Vagina (tissue), 2 donors: ENCODE measurements at regions not wholly inside any gene's neighbourhood (a gene's known extent, or its start where the extent isn't known, plus 50 kb on each side); places are given as distances from the start of the nearest gene placed in this dataset.
A peak's percentile ranks its signal among the peaks of the same experiment; 100 is the strongest.
"Not testable (repeated sequence)": the region's sequence is repeated elsewhere in the genome, so short reads cannot be mapped to it uniquely, and the experiment has no call there.

Experiments used
- DNase-seq, 2 donors: peaks; one replicate each; pipeline ENCODE4 v3.0.0-alpha.2; 2017; ENCODE audit errors: extremely low spot score in 2 of 2
- H3K27ac ChIP-seq: fragments of 200-600 bp; sonication (generic); one replicate; pipeline ENCODE4 v1.5.1; 2019
- H3K27me3 ChIP-seq: fragments of 200-600 bp; sonication (generic); one replicate; pipeline ENCODE4 v1.5.1; 2019
- H3K36me3 ChIP-seq, 2 donors: fragments of 200-600 bp; sonication (generic); one replicate each; pipeline ENCODE4 v1.5.1; 2017 to 2019
- H3K4me1 ChIP-seq: fragments of 200-600 bp; sonication (generic); one replicate; pipeline ENCODE4 v1.5.1; 2019
- H3K4me3 ChIP-seq, 2 donors: fragments of 200-600 bp; sonication (generic); 1 replicate in 1 of 2; 2 replicates in 1 of 2; pipeline ENCODE4 v1.5.1; 2016 to 2019
- H3K9me3 ChIP-seq: fragments of 200-600 bp; sonication (generic); one replicate; pipeline ENCODE4 v1.5.1; 2019
- POLR2A ChIP-seq, 2 donors: fragments of 450-650 bp; IDR thresholded peaks; one replicate each; pipeline ENCODE4 v1.6.1; 2017; ENCODE audit warnings: antibody characterized with exemption in 2 of 2, mild to moderate bottlenecking in 2 of 2, moderate library complexity in 2 of 2
- POLR2AphosphoS5 ChIP-seq, 2 donors: sonication (generic); formaldehyde crosslinking; IDR thresholded peaks; one replicate each; pipeline ENCODE4 v1.9.0; 2017; ENCODE audit warnings: antibody characterized with exemption in 2 of 2, mild to moderate bottlenecking in 2 of 2, low read depth in 1 of 2; ENCODE audit not compliant: insufficient read depth in 1 of 2
- intact Hi-C: fragments of 100-400 bp; cut with DNase I; formaldehyde crosslinking; loops from one replicate; pipeline ENCODE4 v1.15.1; 2023
- TF ChIP-seq, protein P1 (sequence below), 3 experiments: fragments of 450-650 bp in 2 of 3; fragments of 200-600 bp in 1 of 3; sonication (generic) in 1 of 3; IDR thresholded peaks; one replicate each; pipeline ENCODE4 v1.5.1; 2017 to 2019; ENCODE audit warnings: antibody characterized with exemption in 3 of 3, mild to moderate bottlenecking in 2 of 3, moderate library complexity in 2 of 3

DNA sequence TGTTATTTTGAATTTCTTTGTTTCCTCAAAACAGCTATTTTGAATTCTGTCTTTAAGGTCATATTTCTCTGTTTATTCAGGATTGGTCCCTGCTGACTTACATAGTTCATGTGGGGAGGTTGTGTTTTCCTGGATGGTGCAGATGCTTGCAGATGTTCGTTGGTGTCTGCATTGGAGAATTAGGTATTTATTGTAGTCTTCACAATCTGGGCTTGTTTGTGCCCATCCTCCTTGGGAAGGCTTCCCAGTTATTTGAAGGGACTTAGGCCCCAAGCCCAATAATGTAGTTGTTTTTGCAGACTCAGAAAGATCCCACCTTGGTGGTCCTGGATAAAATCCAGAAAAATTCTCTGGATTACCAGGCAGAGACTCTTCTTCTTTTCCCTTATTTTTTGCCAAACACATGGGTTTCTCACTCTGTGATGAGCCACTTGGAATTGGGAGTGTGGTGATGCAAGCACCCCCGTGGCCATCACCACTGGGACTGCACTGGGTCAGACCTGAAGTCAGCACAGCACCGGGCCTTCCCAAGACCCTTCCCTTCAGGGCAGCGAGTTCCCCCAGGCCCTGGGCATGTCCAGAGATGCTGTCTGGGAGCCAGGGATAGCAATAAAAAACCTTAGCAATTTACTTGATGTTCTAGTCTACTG lies 81.6 kb upstream of the EZR start:
- TF ChIP-seq POLR2A (IDR thresholded peaks at IDR 0.05) (no peak), POLR2AphosphoS5 (IDR thresholded peaks at IDR 0.05; ENCODE audit: insufficient read depth in 1 of 2, low read depth in 1 of 2) (no peak)
- TF ChIP-seq, protein P1, sequence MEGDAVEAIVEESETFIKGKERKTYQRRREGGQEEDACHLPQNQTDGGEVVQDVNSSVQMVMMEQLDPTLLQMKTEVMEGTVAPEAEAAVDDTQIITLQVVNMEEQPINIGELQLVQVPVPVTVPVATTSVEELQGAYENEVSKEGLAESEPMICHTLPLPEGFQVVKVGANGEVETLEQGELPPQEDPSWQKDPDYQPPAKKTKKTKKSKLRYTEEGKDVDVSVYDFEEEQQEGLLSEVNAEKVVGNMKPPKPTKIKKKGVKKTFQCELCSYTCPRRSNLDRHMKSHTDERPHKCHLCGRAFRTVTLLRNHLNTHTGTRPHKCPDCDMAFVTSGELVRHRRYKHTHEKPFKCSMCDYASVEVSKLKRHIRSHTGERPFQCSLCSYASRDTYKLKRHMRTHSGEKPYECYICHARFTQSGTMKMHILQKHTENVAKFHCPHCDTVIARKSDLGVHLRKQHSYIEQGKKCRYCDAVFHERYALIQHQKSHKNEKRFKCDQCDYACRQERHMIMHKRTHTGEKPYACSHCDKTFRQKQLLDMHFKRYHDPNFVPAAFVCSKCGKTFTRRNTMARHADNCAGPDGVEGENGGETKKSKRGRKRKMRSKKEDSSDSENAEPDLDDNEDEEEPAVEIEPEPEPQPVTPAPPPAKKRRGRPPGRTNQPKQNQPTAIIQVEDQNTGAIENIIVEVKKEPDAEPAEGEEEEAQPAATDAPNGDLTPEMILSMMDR (IDR thresholded peaks at IDR 0.05) = no peak
- intact Hi-C loops = no loop called here
- no peak overlapping the region for H3K27ac ChIP-seq
- H3K27me3 ChIP-seq = no peaks in the 10 kb centered on the region
- H3K36me3 ChIP-seq = no peaks in the 10 kb centered on the region
- H3K4me3 ChIP-seq = no peak overlapping the region
- H3K9me3 ChIP-seq = no peaks in the 10 kb centered on the region
- no peaks in the 10 kb centered on the region for H3K4me1 ChIP-seq
- DNase-seq = no peak

DNA sequence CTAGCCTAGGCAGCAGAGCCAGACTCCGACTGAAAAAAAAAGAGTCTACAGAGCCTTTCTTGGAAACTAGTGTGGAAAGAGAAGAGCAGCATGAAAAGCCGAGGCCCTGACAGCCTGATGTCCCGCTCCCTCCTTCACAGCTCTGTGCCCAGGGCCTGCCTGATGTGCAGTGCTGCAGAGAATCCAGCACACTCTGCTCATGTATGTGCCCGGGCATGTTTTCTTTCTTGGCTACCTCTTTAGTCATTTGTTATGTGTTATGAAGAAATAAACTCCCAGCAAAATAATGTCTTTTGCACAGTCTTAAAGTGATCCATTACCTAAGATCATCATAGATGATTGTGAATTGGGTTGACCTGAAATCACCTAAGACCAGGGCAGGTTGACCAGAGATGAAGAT lies 78.1 kb upstream of the EZR start:
- Histone ChIP-seq H3K27ac (no peak overlapping the region), H3K9me3 (no peaks in the 10 kb centered on the region)
- TF ChIP-seq POLR2AphosphoS5 (IDR thresholded peaks at IDR 0.05; ENCODE audit: insufficient read depth in 1 of 2, low read depth in 1 of 2) = no peak
- TF ChIP-seq POLR2A (IDR thresholded peaks at IDR 0.05) = no peak
- TF ChIP-seq, protein P1 (IDR thresholded peaks at IDR 0.05) = no peak

DNA sequence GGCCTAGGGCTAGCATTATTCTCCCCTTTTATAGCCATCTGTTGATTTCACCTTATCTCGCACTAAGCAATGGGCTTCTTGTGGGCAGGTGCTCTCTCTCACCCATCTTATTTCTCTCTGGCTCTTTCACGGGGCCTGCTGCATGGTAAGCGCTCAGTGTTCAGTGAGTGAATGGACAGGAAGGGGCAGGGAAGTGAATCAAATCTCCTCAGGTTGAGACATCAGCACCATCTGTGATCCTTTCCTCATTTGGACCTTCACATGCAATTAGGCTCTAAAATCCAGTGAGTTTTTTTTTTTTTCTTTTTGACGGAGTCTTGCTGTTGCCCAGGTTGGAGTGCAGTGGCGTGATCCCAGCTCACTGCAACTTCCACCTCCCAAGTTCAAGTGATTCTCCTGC lies 76.5 kb upstream of the EZR start:
- no peak overlapping the region for H3K4me3 ChIP-seq
- DNase-seq = no peak
- intact Hi-C loops = no loop called here
- H3K4me1 ChIP-seq = no peaks in the 10 kb centered on the region
- H3K36me3 ChIP-seq = no peaks in the 10 kb centered on the region
- no peak for TF ChIP-seq POLR2AphosphoS5 (IDR thresholded peaks at IDR 0.05; ENCODE audit: insufficient read depth in 1 of 2, low read depth in 1 of 2)
- no peak for TF ChIP-seq POLR2A (IDR thresholded peaks at IDR 0.05)
- TF ChIP-seq, protein P1 (IDR thresholded peaks at IDR 0.05) = no peak
- H3K9me3 ChIP-seq = no peaks in the 10 kb centered on the region
- no peaks in the 10 kb centered on the region for H3K27me3 ChIP-seq
- H3K27ac ChIP-seq = no peak overlapping the region

More for the DNA sequence above, 78.1 kb upstream of the EZR start:
- Histone ChIP-seq H3K4me3 (no peak overlapping the region), H3K27me3 (no peaks in the 10 kb centered on the region), H3K36me3 (no peaks in the 10 kb centered on the region), H3K4me1 (no peaks in the 10 kb centered on the region)
- DNase-seq = no peak
- intact Hi-C loops = no loop called here

DNA sequence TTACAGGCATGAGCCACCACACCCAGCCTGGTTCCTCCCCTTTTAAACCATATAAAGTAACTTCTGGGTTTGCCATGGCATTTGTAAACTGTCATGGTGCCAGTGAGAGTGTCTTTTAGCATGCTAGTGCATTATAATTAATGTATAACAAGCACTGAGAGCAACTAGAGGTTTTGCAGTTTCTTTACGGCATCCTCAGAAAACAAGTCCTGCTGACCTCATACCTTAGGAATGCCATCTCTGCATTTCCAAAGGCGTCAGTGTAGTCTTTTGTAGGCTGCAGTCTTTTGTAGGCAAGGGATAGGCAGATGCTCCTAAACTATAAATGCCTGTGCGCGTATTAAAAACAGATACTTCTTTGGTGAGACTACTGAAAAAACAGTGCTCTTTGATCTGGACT lies 75.0 kb upstream of the EZR start:
- no peaks in the 10 kb centered on the region for H3K27me3 ChIP-seq

DNA sequence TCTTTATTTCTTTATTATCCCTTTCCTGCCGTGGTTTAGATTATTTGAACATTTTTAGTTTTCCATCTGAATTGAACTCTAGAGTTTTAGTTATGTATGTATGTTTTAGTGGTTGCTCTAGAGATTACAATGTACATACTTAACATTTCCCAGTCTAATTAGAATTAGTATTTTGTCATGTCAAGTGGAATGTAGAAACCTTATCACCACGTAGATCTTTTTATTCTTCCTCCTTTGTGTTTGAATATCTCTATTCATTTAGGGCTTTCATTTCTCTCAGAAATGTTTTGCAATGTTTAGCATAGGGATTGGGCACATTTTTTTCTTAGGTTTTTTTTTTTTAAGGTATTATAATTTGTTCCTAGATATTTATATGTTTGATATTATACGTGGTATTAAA lies 73.1 kb upstream of the EZR start:
- no peaks in the 10 kb centered on the region for H3K9me3 ChIP-seq
- H3K4me3 ChIP-seq = no peak overlapping the region
- H3K36me3 ChIP-seq = no peaks in the 10 kb centered on the region
- no peaks in the 10 kb centered on the region for H3K27me3 ChIP-seq
- no peak overlapping the region for H3K27ac ChIP-seq
- TF ChIP-seq, protein P1 (IDR thresholded peaks at IDR 0.05) = no peak
- TF ChIP-seq POLR2A (IDR thresholded peaks at IDR 0.05) = no peak
- TF ChIP-seq POLR2AphosphoS5 (IDR thresholded peaks at IDR 0.05; ENCODE audit: insufficient read depth in 1 of 2, low read depth in 1 of 2) = no peak
- no peak for DNase-seq
- intact Hi-C loops = no loop called here
- H3K4me1 ChIP-seq = no peaks in the 10 kb centered on the region

More for the DNA sequence above, 75.0 kb upstream of the EZR start:
- Histone ChIP-seq H3K9me3 (no peaks in the 10 kb centered on the region), H3K4me3 (no peak overlapping the region), H3K27ac (no peak overlapping the region), H3K4me1 (no peaks in the 10 kb centered on the region), H3K36me3 (no peaks in the 10 kb centered on the region)
- DNase-seq = no peak
- TF ChIP-seq POLR2AphosphoS5 (IDR thresholded peaks at IDR 0.05; ENCODE audit: insufficient read depth in 1 of 2, low read depth in 1 of 2) (peak in 1 of 2 donors; percentile 42), POLR2A (IDR thresholded peaks at IDR 0.05) (no peak)
- TF ChIP-seq, protein P1 (IDR thresholded peaks at IDR 0.05) = no peak
- intact Hi-C loops = no loop called here

DNA sequence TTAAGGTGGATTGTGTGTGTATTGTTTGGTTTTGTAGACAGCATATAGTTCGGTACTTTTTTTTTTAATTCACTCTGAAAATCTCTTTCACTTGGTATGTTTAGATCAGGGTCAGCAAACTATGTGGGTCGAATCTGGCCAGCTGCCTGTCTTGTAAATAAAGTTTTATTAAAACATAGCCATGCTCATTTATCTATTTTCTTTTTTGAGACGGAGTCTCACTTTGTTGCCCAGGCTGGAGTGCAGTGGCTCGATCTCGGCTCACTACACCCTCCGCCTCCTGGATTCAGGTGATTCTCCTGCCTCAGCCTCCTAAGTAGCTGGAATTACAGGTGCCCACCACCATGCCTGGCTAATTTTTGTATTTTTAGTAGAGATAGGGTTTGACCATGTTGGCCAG lies 72.4 kb upstream of the EZR start:
- H3K4me1 ChIP-seq, H3K27me3 ChIP-seq, DNase-seq, H3K4me3 ChIP-seq, H3K9me3 ChIP-seq, H3K27ac ChIP-seq, H3K36me3 ChIP-seq, intact Hi-C loops: not testable (repeated sequence)

DNA sequence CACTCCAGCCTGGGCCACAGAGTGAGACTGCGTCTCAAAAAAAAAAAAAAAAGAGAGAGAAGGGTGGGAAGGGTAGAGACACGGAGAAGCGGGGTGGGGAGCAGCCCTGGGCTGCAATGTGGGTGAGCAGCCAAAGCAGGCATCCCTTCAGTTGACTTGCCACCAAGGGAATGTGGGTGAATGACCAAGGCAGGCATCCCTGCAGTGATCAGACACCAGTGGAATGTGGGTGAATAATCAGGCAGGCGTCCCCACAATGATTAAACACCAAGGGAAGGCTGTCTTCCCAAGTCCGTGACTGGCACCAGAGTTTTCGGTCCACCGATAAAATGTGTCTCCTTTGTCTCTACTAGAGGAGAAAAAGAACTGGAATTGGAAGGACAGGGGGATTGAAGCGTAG lies 69.0 kb upstream of the EZR start:
- H3K36me3 ChIP-seq, H3K27ac ChIP-seq, H3K4me3 ChIP-seq, DNase-seq, H3K27me3 ChIP-seq, intact Hi-C loops, H3K9me3 ChIP-seq, H3K4me1 ChIP-seq: not testable (repeated sequence)

DNA sequence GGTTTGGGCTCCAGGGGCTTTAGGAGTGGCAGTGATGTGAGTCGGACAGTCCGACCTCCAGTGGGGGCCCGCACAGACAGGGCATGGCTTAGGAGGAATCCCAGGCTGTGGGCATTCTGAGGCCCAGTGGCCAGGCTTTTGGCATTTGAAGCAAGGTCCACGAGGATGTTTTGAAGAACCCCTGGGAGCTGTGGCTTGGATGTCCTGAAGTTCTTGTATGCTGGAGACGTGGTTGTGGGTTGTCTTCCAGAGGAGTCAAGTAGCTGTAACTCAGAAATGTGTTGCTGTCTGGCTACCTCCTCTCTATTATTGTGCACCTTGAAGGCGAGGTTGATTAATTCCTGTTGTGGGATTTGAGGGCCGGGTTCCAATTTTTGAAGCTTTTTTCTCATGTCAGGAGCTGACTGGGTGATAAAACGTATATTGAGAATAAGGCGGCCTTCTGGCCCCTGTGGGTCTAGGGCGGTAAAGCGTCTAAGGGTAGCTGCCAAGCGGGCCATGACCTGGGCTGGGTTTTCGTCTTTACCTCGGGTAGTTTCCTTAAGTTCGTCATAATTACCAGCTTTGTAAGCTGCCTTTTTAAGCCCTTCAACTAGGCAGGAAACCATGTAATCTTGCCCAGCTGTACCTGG lies 67.3 kb upstream of the EZR start:
- DNase-seq, intact Hi-C loops, H3K36me3 ChIP-seq, H3K4me3 ChIP-seq, H3K4me1 ChIP-seq, H3K9me3 ChIP-seq, H3K27me3 ChIP-seq, H3K27ac ChIP-seq: not testable (repeated sequence)
